Neuronal stem cell (in vitro differentiated cells): ENCODE measurements at regions not wholly inside any gene's neighbourhood (a gene's known extent, or its start where the extent isn't known, plus 50 kb on each side); places are given as distances from the start of the nearest gene placed in this dataset.
"Not testable (repeated sequence)": the region's sequence is repeated elsewhere in the genome, so short reads cannot be mapped to it uniquely, and the experiment has no call there.

Source experiments
- DNase-seq: peaks from one replicate; pipeline ENCODE4 v3.0.0-alpha.2; 2013; ENCODE audit warnings: low spot score
- H2AFZ ChIP-seq: one replicate; pipeline ENCODE4 v1.6.1; 2013; ENCODE audit warnings: mild to moderate bottlenecking, low read length, inconsistent platforms
- H2AK5ac ChIP-seq: 2 replicates; pipeline ENCODE4 v1.6.1; 2013; ENCODE audit warnings: low read depth, mild to moderate bottlenecking, inconsistent platforms, low read length, moderate library complexity, mixed read lengths
- H2BK120ac ChIP-seq: 2 replicates; pipeline ENCODE4 v1.6.1; 2013; ENCODE audit warnings: low read depth, mild to moderate bottlenecking, inconsistent platforms, low read length, moderate library complexity, mixed read lengths
- H2BK12ac ChIP-seq: one replicate; pipeline ENCODE4 v1.6.1; 2013; ENCODE audit warnings: low read length, inconsistent platforms
- H2BK15ac ChIP-seq: 2 replicates; pipeline ENCODE4 v1.6.1; 2013; ENCODE audit warnings: mild to moderate bottlenecking, low read length, inconsistent platforms, mixed read lengths
- H2BK5ac ChIP-seq: one replicate; pipeline ENCODE4 v1.6.1; 2013; ENCODE audit warnings: inconsistent platforms, mild to moderate bottlenecking, low read length, moderate library complexity
- H3K14ac ChIP-seq: one replicate; pipeline ENCODE4 v1.6.1; 2013; ENCODE audit warnings: low read length, inconsistent platforms
- H3K18ac ChIP-seq: 2 replicates; pipeline ENCODE4 v1.6.1; 2013; ENCODE audit warnings: low read length, inconsistent platforms
- H3K23ac ChIP-seq: 2 replicates; pipeline ENCODE4 v1.6.1; 2013; ENCODE audit warnings: low read depth, mild to moderate bottlenecking, mixed read lengths, low read length, inconsistent platforms; ENCODE audit not compliant: poor library complexity
- H3K27ac ChIP-seq: replicated peaks from 3 replicates; pipeline ENCODE4 v1.5.1; 2013; ENCODE audit warnings: low read length, inconsistent platforms
- H3K27me3 ChIP-seq, 3 experiments: 2 replicates each; pipeline ENCODE4 v1.6.1; 2013; ENCODE audit warnings: low read length in 3 of 3, mild to moderate bottlenecking in 2 of 3, inconsistent platforms in 1 of 3, low read depth in 1 of 3, mixed read lengths in 1 of 3, moderate library complexity in 1 of 3; ENCODE audit not compliant: control insufficient read depth in 3 of 3, insufficient read depth in 3 of 3
- H3K36me3 ChIP-seq, 2 donors: replicated peaks in 1 of 2; 2 replicates each; pipeline ENCODE4 v1.6.1; 2013; ENCODE audit warnings: low read length in 2 of 2; ENCODE audit not compliant: control insufficient read depth in 2 of 2, insufficient read depth in 2 of 2
- H3K4ac ChIP-seq: 2 replicates; pipeline ENCODE4 v1.6.1; 2013; ENCODE audit warnings: inconsistent platforms, mild to moderate bottlenecking, low read length, moderate library complexity
- H3K4me1 ChIP-seq, 2 donors: 1 replicate in 1 of 2; 2 replicates in 1 of 2; pipeline ENCODE4 v1.6.1; 2013; ENCODE audit warnings: low read length in 2 of 2, low read depth in 1 of 2; ENCODE audit not compliant: control insufficient read depth in 2 of 2, insufficient read depth in 1 of 2
- H3K4me2 ChIP-seq: one replicate; pipeline ENCODE4 v1.6.1; 2013; ENCODE audit warnings: mild to moderate bottlenecking, low read length, inconsistent platforms; ENCODE audit not compliant: insufficient read depth, poor library complexity, severe bottlenecking
- H3K4me3 ChIP-seq, 2 donors: 2 replicates each; pipeline ENCODE4 v1.5.1; 2013; ENCODE audit warnings: low read length in 2 of 2, mild to moderate bottlenecking in 2 of 2, inconsistent platforms in 1 of 2, moderate library complexity in 1 of 2
- H3K79me1 ChIP-seq: one replicate; pipeline ENCODE4 v1.6.1; 2013; ENCODE audit warnings: low read depth, mild to moderate bottlenecking, inconsistent platforms, low read length, moderate library complexity
- H3K9ac ChIP-seq: one replicate; pipeline ENCODE4 v1.6.1; 2013; ENCODE audit warnings: mild to moderate bottlenecking, low read depth, low read length, inconsistent platforms; ENCODE audit not compliant: poor library complexity
- H3K9me3 ChIP-seq, 2 donors: replicated peaks in 1 of 2; 2 replicates each; pipeline versions ENCODE3 to v1.6.1; 2013; ENCODE audit warnings: low read length in 2 of 2, mild to moderate bottlenecking in 2 of 2, inconsistent platforms in 1 of 2, low read depth in 1 of 2, mixed read lengths in 1 of 2, moderate library complexity in 1 of 2; ENCODE audit not compliant: control insufficient read depth in 2 of 2, insufficient read depth in 1 of 2
- H4K8ac ChIP-seq: one replicate; pipeline ENCODE4 v1.6.1; 2013; ENCODE audit warnings: low read depth, mild to moderate bottlenecking, inconsistent platforms, low read length, moderate library complexity
- H4K91ac ChIP-seq: one replicate; pipeline ENCODE4 v1.6.1; 2013; ENCODE audit warnings: low read length, low read depth, mild to moderate bottlenecking, inconsistent platforms; ENCODE audit not compliant: poor library complexity
- WGBS, 2 donors: extraction: QIAGEN DNeasy Blood & Tissue Kit; methylation state at CpG; one replicate each; pipeline ENCODE4 v1.1.7; 2013; ENCODE audit warnings: missing lambda C conversion rate in 2 of 2, mixed read lengths in 1 of 2; ENCODE audit not compliant: insufficient read length in 2 of 2, insufficient replicate concordance in 1 of 2; ENCODE audit errors: extremely low coverage in 2 of 2; 5-methylcytosine and 5-hydroxymethylcytosine counted together

GRCh38 chr11:134980819-134981710, 569.0 kb upstream of the B3GAT1 start:
- Histone ChIP-seq H2AFZ (no peak overlapping the region), H2BK15ac (peak overlapping the region; percentile 58), H3K27ac (no peak overlapping the region), H3K36me3 (no peaks in the 10 kb centered on the region), H2AK5ac (peak overlapping the region; percentile 56), H3K4me2 (no peak overlapping the region), H3K9me3 (no peaks in the 10 kb centered on the region), H3K4ac (no peak overlapping the region), H4K91ac (no peak overlapping the region), H2BK5ac (peak overlapping the region; percentile 13), H3K27me3 (no peaks in the 10 kb centered on the region), H3K79me1 (no peaks in the 10 kb centered on the region), H3K18ac (peak overlapping the region; percentile 71), H3K23ac (no peak overlapping the region), H3K9ac (peak overlapping the region; percentile 44), H2BK120ac (no peak overlapping the region), H3K4me3 (no peak overlapping the region), H2BK12ac (no peak overlapping the region), H3K4me1 (peaks cover 0 to 7% of the 10 kb centered on the region in 2 donors), H4K8ac (no peak overlapping the region), H3K14ac (no peak overlapping the region)
- WGBS, 2 donors, result no CpG with 5 or more reads among the region's 13 CpGs
- no peak for DNase-seq

DNA sequence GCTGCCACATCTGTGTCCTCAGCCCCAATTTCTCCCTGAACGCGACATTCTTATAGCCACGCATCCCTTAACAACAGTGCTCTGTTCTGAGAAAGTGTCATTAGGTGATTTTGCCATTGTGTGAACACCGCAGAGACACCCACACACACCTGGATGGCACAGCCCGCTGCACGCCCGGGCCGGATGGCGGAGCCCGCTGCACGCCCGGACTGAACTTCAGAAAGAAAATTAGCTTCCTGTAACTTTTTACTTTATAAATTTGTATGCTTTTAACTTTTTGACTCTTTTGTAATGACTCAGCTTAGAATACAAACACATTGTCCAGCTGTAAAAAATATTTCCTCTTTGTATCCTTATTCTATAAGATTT, 567.0 kb upstream of the B3GAT1 start:
- not testable (repeated sequence) for H3K4me1 ChIP-seq, H3K4me3 ChIP-seq, H2BK120ac ChIP-seq, H3K27me3 ChIP-seq, H2AFZ ChIP-seq, H2AK5ac ChIP-seq, H3K18ac ChIP-seq, H3K27ac ChIP-seq, H3K4ac ChIP-seq, H3K36me3 ChIP-seq, H2BK12ac ChIP-seq, H3K79me1 ChIP-seq, DNase-seq, H3K9me3 ChIP-seq, H3K14ac ChIP-seq, H2BK5ac ChIP-seq, H4K91ac ChIP-seq, H3K4me2 ChIP-seq, H3K9ac ChIP-seq, H4K8ac ChIP-seq
- Histone ChIP-seq H3K23ac (peak overlapping the region; percentile 5), H2BK15ac (peak overlapping the region; percentile 85)
- no CpG with 5 or more reads among the region's 12 CpGs for WGBS, 2 donors

GRCh38 chr11:134978388-134979088, 566.5 kb upstream of the B3GAT1 start:
- Histone ChIP-seq H2BK5ac (no peak overlapping the region), H3K4me2 (no peak overlapping the region), H2BK15ac (peak overlapping the region; percentile 85), H3K9me3 (no peaks in the 10 kb centered on the region), H3K36me3 (no peaks in the 10 kb centered on the region), H3K14ac (no peak overlapping the region), H3K4me3 (no peak overlapping the region), H2AFZ (no peak overlapping the region), H3K27me3 (no peaks in the 10 kb centered on the region), H3K79me1 (no peaks in the 10 kb centered on the region), H3K23ac (peak overlapping the region; percentile 5), H2BK120ac (no peak overlapping the region), H3K4me1 (peaks cover 0 to 6% of the 10 kb centered on the region in 2 donors), H4K8ac (peak overlapping the region; percentile 19), H4K91ac (no peak overlapping the region), H3K18ac (peak overlapping the region; percentile 38), H3K9ac (no peak overlapping the region), H2AK5ac (peak overlapping the region; percentile 75), H3K27ac (no peak overlapping the region), H2BK12ac (no peak overlapping the region), H3K4ac (no peak overlapping the region)
- no CpG with 5 or more reads among the region's 21 CpGs for WGBS, 2 donors
- DNase-seq, result no peak

GRCh38 chr11:134976551-134976950, 564.5 kb upstream of the B3GAT1 start:
- no peak overlapping the region for H3K4me2 ChIP-seq
- no peak overlapping the region for H2BK15ac ChIP-seq
- H4K8ac ChIP-seq, result no peak overlapping the region
- H2BK120ac ChIP-seq, result no peak overlapping the region
- no peaks in the 10 kb centered on the region for H3K27me3 ChIP-seq
- WGBS, 2 donors, result no CpG with 5 or more reads among the region's 7 CpGs
- no peak overlapping the region for H2BK12ac ChIP-seq
- H3K27ac ChIP-seq, result no peak overlapping the region
- no peaks in the 10 kb centered on the region for H3K79me1 ChIP-seq
- no peaks in the 10 kb centered on the region for H3K9me3 ChIP-seq
- H3K14ac ChIP-seq, result no peak overlapping the region
- H3K23ac ChIP-seq, result no peak overlapping the region
- H3K9ac ChIP-seq, result no peak overlapping the region
- H3K4me1 ChIP-seq, result peaks cover 0 to 5% of the 10 kb centered on the region in 2 donors
- H3K4me3 ChIP-seq, result no peak overlapping the region
- no peak overlapping the region for H2AK5ac ChIP-seq
- no peak overlapping the region for H2BK5ac ChIP-seq
- no peak overlapping the region for H3K18ac ChIP-seq
- no peak for DNase-seq
- H4K91ac ChIP-seq, result no peak overlapping the region
- no peak overlapping the region for H3K4ac ChIP-seq
- no peaks in the 10 kb centered on the region for H3K36me3 ChIP-seq
- no peak overlapping the region for H2AFZ ChIP-seq
